ENCODE measurements at regions not wholly inside any gene's neighbourhood (a gene's known extent, or its start where the extent isn't known, plus 50 kb on each side); places are given as distances from the start of the nearest gene placed in this dataset.

DNA sequence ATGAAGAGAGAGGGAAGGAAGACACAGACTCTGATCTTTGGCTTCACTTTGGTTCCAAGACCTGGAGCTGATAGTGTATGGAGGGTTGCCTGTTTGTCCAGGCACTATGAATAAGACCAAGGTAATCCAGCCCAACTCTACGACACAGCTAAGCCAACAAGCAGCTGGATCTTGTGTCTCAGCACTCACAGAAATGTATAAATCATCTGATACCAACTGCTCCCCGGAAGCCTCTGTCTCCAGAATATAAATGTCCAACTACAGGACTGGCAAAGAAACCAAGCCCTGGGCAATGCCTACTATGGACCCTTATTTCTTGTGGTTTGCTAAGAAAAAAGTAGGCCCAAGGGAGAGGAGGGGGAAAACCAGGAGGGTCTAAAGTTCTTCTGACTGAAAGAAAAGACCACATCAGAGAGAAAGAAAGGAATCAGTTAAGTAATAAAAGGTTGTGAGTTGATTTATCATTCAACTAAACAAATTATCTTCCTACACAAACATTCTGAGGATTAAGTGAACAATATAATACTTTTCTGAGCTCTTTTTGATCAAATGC lies 204.0 kb downstream of the DAD1 start:
- TF ChIP-seq CTCF (IDR thresholded peaks at IDR 0.05 in 4 of 5, conservative IDR thresholded peaks at IDR 0.05 in 1 of 5), result no peak
- no peak for TF ChIP-seq POLR2A (IDR thresholded peaks at IDR 0.05)
